ENCODE measurements at regions not wholly inside any gene's neighbourhood (a gene's known extent, or its start where the extent isn't known, plus 50 kb on each side); places are given as distances from the start of the nearest gene placed in this dataset.

DNA sequence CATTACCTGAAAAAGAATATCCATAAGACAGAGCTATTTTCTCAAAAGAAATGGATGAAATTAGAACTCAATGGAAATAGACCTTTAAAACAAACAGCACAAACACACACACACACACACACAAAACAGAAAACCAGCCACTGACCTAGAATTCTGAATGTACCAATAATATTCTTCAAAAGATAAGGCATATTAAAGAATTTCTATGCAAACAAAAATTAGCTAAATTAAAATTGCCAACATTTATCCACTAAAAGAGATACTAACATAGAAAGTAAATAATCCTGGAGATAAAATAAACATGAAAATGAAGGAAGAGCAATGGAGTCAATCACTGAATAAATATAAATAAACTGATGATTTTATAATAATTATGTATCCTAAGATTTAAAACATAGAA lies 431.2 kb downstream of the SH2D4B start:
- H3K36me3 Mint-ChIP-seq (ENCODE audit: low read depth, unreplicated experiment) = no peaks in the 10 kb centered on the region
- no peaks in the 10 kb centered on the region for H3K9me3 Mint-ChIP-seq (ENCODE audit: unreplicated experiment)
- H3K4me1 Mint-ChIP-seq (ENCODE audit: unreplicated experiment) = no peaks in the 10 kb centered on the region

DNA sequence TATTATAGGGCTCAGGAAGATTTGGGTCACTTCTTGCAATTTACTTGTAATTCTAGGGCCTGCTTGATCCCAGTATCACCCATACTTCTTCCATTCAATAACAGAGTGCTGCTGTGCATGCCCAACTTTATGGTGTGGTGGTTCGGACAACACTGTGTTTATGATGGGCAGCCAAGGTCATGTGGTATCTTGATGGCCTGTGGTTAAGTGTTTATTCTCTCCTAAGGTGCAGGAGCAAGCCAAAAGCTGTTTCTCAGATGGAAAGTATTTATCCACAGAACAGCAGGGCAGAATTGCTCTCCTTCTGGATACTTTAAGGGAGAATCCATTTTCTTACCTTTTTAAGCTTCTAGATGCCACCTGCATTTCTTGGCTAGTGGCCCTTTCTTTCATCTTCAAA lies 433.8 kb downstream of the SH2D4B start:
- TF ChIP-seq, protein P1, sequence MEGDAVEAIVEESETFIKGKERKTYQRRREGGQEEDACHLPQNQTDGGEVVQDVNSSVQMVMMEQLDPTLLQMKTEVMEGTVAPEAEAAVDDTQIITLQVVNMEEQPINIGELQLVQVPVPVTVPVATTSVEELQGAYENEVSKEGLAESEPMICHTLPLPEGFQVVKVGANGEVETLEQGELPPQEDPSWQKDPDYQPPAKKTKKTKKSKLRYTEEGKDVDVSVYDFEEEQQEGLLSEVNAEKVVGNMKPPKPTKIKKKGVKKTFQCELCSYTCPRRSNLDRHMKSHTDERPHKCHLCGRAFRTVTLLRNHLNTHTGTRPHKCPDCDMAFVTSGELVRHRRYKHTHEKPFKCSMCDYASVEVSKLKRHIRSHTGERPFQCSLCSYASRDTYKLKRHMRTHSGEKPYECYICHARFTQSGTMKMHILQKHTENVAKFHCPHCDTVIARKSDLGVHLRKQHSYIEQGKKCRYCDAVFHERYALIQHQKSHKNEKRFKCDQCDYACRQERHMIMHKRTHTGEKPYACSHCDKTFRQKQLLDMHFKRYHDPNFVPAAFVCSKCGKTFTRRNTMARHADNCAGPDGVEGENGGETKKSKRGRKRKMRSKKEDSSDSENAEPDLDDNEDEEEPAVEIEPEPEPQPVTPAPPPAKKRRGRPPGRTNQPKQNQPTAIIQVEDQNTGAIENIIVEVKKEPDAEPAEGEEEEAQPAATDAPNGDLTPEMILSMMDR (IDR thresholded peaks at IDR 0.05; ENCODE audit: unreplicated experiment) = no peak
- Mint-ChIP-seq H3K27ac (ENCODE audit: unreplicated experiment) (no peak overlapping the region), H3K36me3 (ENCODE audit: low read depth, unreplicated experiment) (no peaks in the 10 kb centered on the region)

More for the DNA sequence above, 431.2 kb downstream of the SH2D4B start:
- TF ChIP-seq, protein P1 (IDR thresholded peaks at IDR 0.05; ENCODE audit: unreplicated experiment) = no peak
- Mint-ChIP-seq H3K27ac (ENCODE audit: unreplicated experiment) (no peak overlapping the region), H3K27me3 (ENCODE audit: unreplicated experiment) (peaks cover under 1% of the 10 kb centered on the region), H3K4me3 (ENCODE audit: unreplicated experiment) (no peak overlapping the region)
- DNase-seq (ENCODE audit: low spot score) = no peak

DNA sequence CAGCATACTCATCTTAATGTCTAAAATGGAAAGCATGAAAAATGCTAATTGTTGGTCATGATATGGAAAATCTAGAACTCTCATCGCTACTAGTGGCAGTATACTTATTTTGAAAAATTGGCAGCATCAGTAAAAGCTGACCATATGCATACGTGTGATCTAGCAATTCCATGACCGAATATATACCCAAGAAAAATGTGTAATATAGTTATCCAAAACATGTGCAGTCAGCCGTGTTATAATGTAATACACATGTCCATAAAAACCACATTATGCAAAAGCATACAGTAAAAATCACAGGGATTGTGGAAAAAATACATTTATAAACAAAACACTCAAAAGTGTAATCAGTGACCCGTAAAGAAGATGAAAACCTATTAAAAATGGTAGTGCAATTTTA lies 439.0 kb downstream of the SH2D4B start:
- DNase-seq (ENCODE audit: low spot score) = no peak
- Mint-ChIP-seq H3K36me3 (ENCODE audit: low read depth, unreplicated experiment) (no peaks in the 10 kb centered on the region), H3K9me3 (ENCODE audit: unreplicated experiment) (no peaks in the 10 kb centered on the region), H3K27me3 (ENCODE audit: unreplicated experiment) (peaks cover 1% of the 10 kb centered on the region), H3K27ac (ENCODE audit: unreplicated experiment) (no peak overlapping the region), H3K4me3 (ENCODE audit: unreplicated experiment) (no peak overlapping the region), H3K4me1 (ENCODE audit: unreplicated experiment) (no peaks in the 10 kb centered on the region)
- TF ChIP-seq, protein P1 (IDR thresholded peaks at IDR 0.05; ENCODE audit: unreplicated experiment) = no peak

More for the DNA sequence above, 433.8 kb downstream of the SH2D4B start:
- Mint-ChIP-seq H3K9me3 (ENCODE audit: unreplicated experiment) (no peaks in the 10 kb centered on the region), H3K4me3 (ENCODE audit: unreplicated experiment) (no peak overlapping the region), H3K4me1 (ENCODE audit: unreplicated experiment) (no peaks in the 10 kb centered on the region), H3K27me3 (ENCODE audit: unreplicated experiment) (peaks cover 1% of the 10 kb centered on the region)
- DNase-seq (ENCODE audit: low spot score) = no peak

DNA sequence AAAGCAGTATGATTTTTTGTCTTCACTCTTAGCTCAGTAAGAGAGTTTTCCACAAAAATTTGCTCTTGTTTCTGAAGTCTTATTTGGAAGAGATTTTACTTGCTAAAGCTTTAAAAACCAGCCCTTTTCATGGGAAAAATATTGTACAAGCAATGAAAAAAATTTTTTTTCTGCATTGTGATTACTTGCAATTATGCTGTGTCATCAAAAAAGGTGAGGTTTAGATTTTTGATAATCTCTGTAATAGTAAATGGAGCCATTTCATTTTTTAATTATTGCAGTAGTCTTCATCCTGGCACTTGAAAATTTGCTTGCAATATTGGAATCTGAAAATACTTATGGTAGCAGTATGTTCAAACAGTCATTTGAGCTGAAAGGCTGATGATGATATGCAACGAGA lies 447.4 kb downstream of the SH2D4B start:
- Mint-ChIP-seq H3K4me3 (ENCODE audit: unreplicated experiment) (no peak overlapping the region), H3K9me3 (ENCODE audit: unreplicated experiment) (no peaks in the 10 kb centered on the region)
- no peak for DNase-seq (ENCODE audit: low spot score)

DNA sequence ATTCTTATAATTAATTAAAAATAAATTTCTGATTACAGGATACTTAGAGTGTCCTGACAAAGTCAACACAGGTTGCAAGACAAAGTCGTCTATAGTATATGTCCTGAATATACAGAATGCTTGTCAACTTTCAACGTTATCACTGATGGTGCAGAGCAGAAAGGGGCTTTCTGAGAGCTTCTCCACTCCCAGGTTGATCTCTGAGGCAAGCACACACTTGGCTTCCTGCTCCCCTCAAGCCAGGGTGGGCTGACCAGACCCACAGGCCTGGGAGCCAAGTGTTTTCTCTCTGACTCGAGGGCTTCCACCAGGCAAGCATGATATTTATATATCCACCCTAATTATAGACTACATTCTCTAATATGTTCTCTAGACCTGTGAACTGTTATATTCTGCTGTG lies 448.9 kb downstream of the SH2D4B start:
- no peak for DNase-seq (ENCODE audit: low spot score)
- Mint-ChIP-seq H3K27me3 (ENCODE audit: unreplicated experiment) (peaks cover 1% of the 10 kb centered on the region), H3K36me3 (ENCODE audit: low read depth, unreplicated experiment) (no peaks in the 10 kb centered on the region), H3K9me3 (ENCODE audit: unreplicated experiment) (no peaks in the 10 kb centered on the region), H3K4me1 (ENCODE audit: unreplicated experiment) (no peaks in the 10 kb centered on the region), H3K4me3 (ENCODE audit: unreplicated experiment) (no peak overlapping the region), H3K27ac (ENCODE audit: unreplicated experiment) (no peak overlapping the region)
- TF ChIP-seq, protein P1 (IDR thresholded peaks at IDR 0.05; ENCODE audit: unreplicated experiment) = no peak

More for the DNA sequence above, 447.4 kb downstream of the SH2D4B start:
- Mint-ChIP-seq H3K27ac (ENCODE audit: unreplicated experiment) (no peak overlapping the region), H3K4me1 (ENCODE audit: unreplicated experiment) (no peaks in the 10 kb centered on the region), H3K27me3 (ENCODE audit: unreplicated experiment) (no peaks in the 10 kb centered on the region), H3K36me3 (ENCODE audit: low read depth, unreplicated experiment) (no peaks in the 10 kb centered on the region)
- TF ChIP-seq, protein P1 (IDR thresholded peaks at IDR 0.05; ENCODE audit: unreplicated experiment) = no peak
